HCT116 (cell line): ENCODE measurements at regions not wholly inside any gene's neighbourhood (a gene's known extent, or its start where the extent isn't known, plus 50 kb on each side); places are given as distances from the start of the nearest gene placed in this dataset.

Source experiments
- CTCF ChIP-seq, 3 experiments: fragments of 200-600 bp in 1 of 3; sonication (generic) in 1 of 3; IDR thresholded peaks in 2 of 3; conservative IDR thresholded peaks in 1 of 3; 2 replicates each; pipeline ENCODE4 v1.5.1; 2012 to 2017; ENCODE audit warnings: low read depth in 2 of 3, low read length in 2 of 3, antibody characterized with exemption in 1 of 3, borderline replicate concordance in 1 of 3, control low read depth in 1 of 3, mild to moderate bottlenecking in 1 of 3, mixed read lengths in 1 of 3, mixed run types in 1 of 3, moderate library complexity in 1 of 3; ENCODE audit not compliant: insufficient read depth in 1 of 3
- EGR1 ChIP-seq: IDR thresholded peaks from 2 replicates; pipeline ENCODE4 v1.6.1; 2012; ENCODE audit warnings: low read depth
- EZH2 ChIP-seq: fragments of 200-600 bp; sonication (generic); IDR thresholded peaks from 2 replicates; pipeline ENCODE4 v1.6.1; 2017; ENCODE audit warnings: antibody characterized with exemption, mixed run types
- EZH2phosphoT487 ChIP-seq: fragments of 200-600 bp; IDR thresholded peaks from 2 replicates; pipeline ENCODE4 v1.6.1; 2018; ENCODE audit warnings: antibody characterized with exemption, borderline replicate concordance
- POLR2AphosphoS5 ChIP-seq: IDR thresholded peaks from 2 replicates; pipeline ENCODE4 v1.6.1; 2011; ENCODE audit warnings: mild to moderate bottlenecking, low read depth, low read length, moderate library complexity
- REST ChIP-seq: IDR thresholded peaks from 2 replicates; pipeline ENCODE4 v1.6.1; 2012; ENCODE audit warnings: low read depth
- SIN3A ChIP-seq: IDR thresholded peaks from 2 replicates; pipeline ENCODE4 v1.6.1; 2012; ENCODE audit warnings: low read depth
- SRF ChIP-seq: IDR thresholded peaks from 2 replicates; pipeline ENCODE4 v1.6.1; 2012; ENCODE audit warnings: low read depth
- YY1 ChIP-seq: IDR thresholded peaks from 2 replicates; pipeline ENCODE4 v1.6.1; 2011; ENCODE audit warnings: low read length, low read depth, moderate library complexity, mild to moderate bottlenecking; ENCODE audit not compliant: insufficient replicate concordance; ENCODE audit errors: extremely low read depth
- ZFX ChIP-seq: fragments of 450-650 bp; IDR thresholded peaks from 2 replicates; pipeline ENCODE4 v1.6.1; 2017

GRCh38 chr18:38633333-38633732 lies 1067.7 kb upstream of the CELF4 start:
- TF ChIP-seq EZH2 (no peak), CTCF (IDR thresholded peaks at IDR 0.05 in 2 of 3, conservative IDR thresholded peaks at IDR 0.05 in 1 of 3; ENCODE audit: borderline replicate concordance in 1 of 3, insufficient read depth in 1 of 3, low read depth in 2 of 3, low read length in 2 of 3) (no peak), POLR2AphosphoS5 (no peak), ZFX (no peak), EZH2phosphoT487 (no peak), EGR1 (no peak), SIN3A (no peak), YY1 (no peak), REST (no peak), SRF (no peak)
